Fibroblast of skin of back (primary cell): ENCODE measurements at regions not wholly inside any gene's neighbourhood (a gene's known extent, or its start where the extent isn't known, plus 50 kb on each side); places are given as distances from the start of the nearest gene placed in this dataset.
"Not testable (repeated sequence)": the region's sequence is repeated elsewhere in the genome, so short reads cannot be mapped to it uniquely, and the experiment has no call there.

Experiments used
- DNase-seq: peaks from one replicate; pipeline ENCODE4 v3.0.0-alpha.2; 2013

GRCh38 chr2:7146151-7146550 lies 228.9 kb downstream of the RNF144A start:
- DNase-seq, result no peak

GRCh38 chr2:7154656-7155055 lies 237.4 kb downstream of the RNF144A start:
- DNase-seq, result no peak

GRCh38 chr2:7161501-7161900 lies 244.3 kb downstream of the RNF144A start:
- DNase-seq, result no peak

GRCh38 chr2:7165736-7166135 lies 248.5 kb downstream of the RNF144A start:
- peak; percentile 49 for DNase-seq

- DNase-seq, result no peak
These were observed 250.7 kb downstream of the RNF144A start for GRCh38 chr2:7167801-7168411.

GRCh38 chr2:7169593-7169992 lies 252.4 kb downstream of the RNF144A start:
- DNase-seq, result no peak

GRCh38 chr2:7178996-7179395 lies 261.8 kb downstream of the RNF144A start:
- not testable (repeated sequence) for DNase-seq

GRCh38 chr2:7180638-7181370 lies 263.6 kb downstream of the RNF144A start:
- peak; percentile 38 for DNase-seq

- DNase-seq, result no peak
These were observed 265.3 kb downstream of the RNF144A start for GRCh38 chr2:7182525-7182924.

- DNase-seq, result no peak
These were observed 271.9 kb downstream of the RNF144A start for GRCh38 chr2:7189106-7189505.

- peak; percentile 32 for DNase-seq
These were observed 273.5 kb downstream of the RNF144A start for GRCh38 chr2:7190587-7191324.

- peak; percentile 94 for DNase-seq
These were observed 274.7 kb downstream of the RNF144A start for GRCh38 chr2:7191932-7192331.

- DNase-seq, result no peak
These were observed 276.2 kb downstream of the RNF144A start for GRCh38 chr2:7193457-7193856.

GRCh38 chr2:7194950-7195349 lies 277.7 kb downstream of the RNF144A start:
- no peak for DNase-seq

GRCh38 chr2:7196883-7197282 lies 279.7 kb downstream of the RNF144A start:
- DNase-seq, result no peak

- DNase-seq, result no peak
These were observed 284.6 kb downstream of the RNF144A start for GRCh38 chr2:7201851-7202250.

- DNase-seq, result peak; percentile 63
These were observed 285.9 kb downstream of the RNF144A start for GRCh38 chr2:7203056-7203467.

GRCh38 chr2:7205151-7205830 lies 288.1 kb downstream of the RNF144A start:
- no peak for DNase-seq

- DNase-seq, result no peak
These were observed 289.0 kb downstream of the RNF144A start for GRCh38 chr2:7206111-7206810.

- DNase-seq, result no peak
These were observed 290.4 kb downstream of the RNF144A start for GRCh38 chr2:7207631-7208030.

GRCh38 chr2:7209757-7210555 lies 292.7 kb downstream of the RNF144A start:
- peak; percentile 78 for DNase-seq

- peak; percentile 39 for DNase-seq
These were observed 293.5 kb downstream of the RNF144A start for GRCh38 chr2:7210712-7211111.
